B cell (primary cell): ENCODE measurements at regions not wholly inside any gene's neighbourhood (a gene's known extent, or its start where the extent isn't known, plus 50 kb on each side); places are given as distances from the start of the nearest gene placed in this dataset.
"Not testable (repeated sequence)": the region's sequence is repeated elsewhere in the genome, so short reads cannot be mapped to it uniquely, and the experiment has no call there.

Source experiments
- ATAC-seq: fragments of 200-7000 bp; cut with Tn5 transposase; one replicate; pipeline ENCODE4 v1.10.0; 2021; ENCODE audit warnings: low read depth, mild to moderate bottlenecking, moderate number of reproducible peaks, moderate library complexity
- CTCF ChIA-PET: fragments of 350-600 bp; sonication (Branson Sonifier 250); formaldehyde crosslinking; loops from one replicate; lab custom pipeline; 2021; ENCODE audit warnings: antibody characterized with exemption, inconsistent platforms; lab: Charles Lee
- POLR2A ChIA-PET: fragments of 350-600 bp; sonication (Branson Sonifier 250); formaldehyde crosslinking; loops from one replicate; lab custom pipeline; 2021; ENCODE audit warnings: antibody characterized with exemption; lab: Charles Lee
- DNase-seq: peaks from one replicate; pipeline ENCODE4 v3.0.0; 2013
- H2AFZ ChIP-seq: 2 replicates; pipeline ENCODE4 v1.6.1; 2012; ENCODE audit warnings: mild to moderate bottlenecking, low read depth, low read length; ENCODE audit not compliant: insufficient read depth, poor library complexity, severe bottlenecking
- H3K27ac ChIP-seq, 2 donors: 1 replicate in 1 of 2; 2 replicates in 1 of 2; pipeline ENCODE4 v1.5.1; 2012 to 2013; ENCODE audit warnings: low read length in 2 of 2, mild to moderate bottlenecking in 2 of 2, moderate library complexity in 1 of 2
- H3K27me3 ChIP-seq, 4 experiments: fragments of 200-600 bp in 1 of 4; sonication (generic) in 1 of 4; replicated peaks in 1 of 4; 1 replicate in 2 of 4; 2 replicates in 2 of 4; pipeline versions ENCODE4 v1.6.1 to v1.7.0; 2013 to 2016; ENCODE audit warnings: low read length in 3 of 4, mild to moderate bottlenecking in 2 of 4, mixed read lengths in 1 of 4, moderate library complexity in 1 of 4; ENCODE audit not compliant: insufficient read depth in 4 of 4, control insufficient read depth in 3 of 4; ENCODE audit errors: control extremely low read depth in 1 of 4
- H3K36me3 ChIP-seq, 2 experiments: replicated peaks in 1 of 2; 1 replicate in 1 of 2; 2 replicates in 1 of 2; pipeline versions ENCODE4 v1.6.1 to v1.7.1; 2013; ENCODE audit warnings: low read length in 1 of 2; ENCODE audit not compliant: insufficient read depth in 2 of 2, control insufficient read depth in 1 of 2; ENCODE audit errors: control extremely low read depth in 1 of 2, extremely low read depth in 1 of 2
- H3K4me1 ChIP-seq, 2 donors: fragments of 200-600 bp in 1 of 2; sonication (generic) in 1 of 2; 1 replicate in 1 of 2; 2 replicates in 1 of 2; pipeline versions ENCODE4 v1.5.1 to v1.6.1; 2013 to 2017; ENCODE audit warnings: low read length in 2 of 2; ENCODE audit not compliant: control insufficient read depth in 2 of 2, insufficient read depth in 2 of 2
- H3K4me2 ChIP-seq: replicated peaks from 2 replicates; pipeline ENCODE3; 2012; ENCODE audit warnings: mild to moderate bottlenecking, low read depth, low read length; ENCODE audit not compliant: poor library complexity, severe bottlenecking
- H3K4me3 ChIP-seq, 5 experiments: fragments of 200-600 bp in 1 of 5; sonication (generic) in 1 of 5; 1 replicate in 3 of 5; 2 replicates in 2 of 5; pipeline versions ENCODE4 v1.5.1 to v1.7.0; 2011 to 2016; ENCODE audit warnings: low read length in 4 of 5, mild to moderate bottlenecking in 4 of 5, low read depth in 2 of 5, control low read depth in 1 of 5, moderate library complexity in 1 of 5; ENCODE audit not compliant: insufficient read depth in 1 of 5; ENCODE audit errors: control extremely low read depth in 1 of 5, extremely low read depth in 1 of 5
- H3K79me2 ChIP-seq: fragments of 200-600 bp; sonication (generic); one replicate; pipeline ENCODE4 v1.6.0; 2016; ENCODE audit warnings: low read length; ENCODE audit not compliant: control insufficient read depth, insufficient read depth
- H3K9ac ChIP-seq: fragments of 200-600 bp; sonication (generic); 2 replicates; pipeline ENCODE4 v1.6.1; 2017; ENCODE audit warnings: mild to moderate bottlenecking, low read length, moderate library complexity
- H3K9me3 ChIP-seq, 3 donors: one replicate each; pipeline versions ENCODE4 v1.6.1 to v1.7.1; 2013; ENCODE audit warnings: low read length in 2 of 3; ENCODE audit not compliant: control insufficient read depth in 2 of 3, insufficient read depth in 1 of 3; ENCODE audit errors: control extremely low read depth in 1 of 3
- H4K20me1 ChIP-seq: 2 replicates; pipeline ENCODE4 v1.6.0; 2012; ENCODE audit warnings: mild to moderate bottlenecking, low read length; ENCODE audit not compliant: insufficient read depth, control insufficient read depth, poor library complexity, severe bottlenecking
- H3K27ac Mint-ChIP-seq: one replicate; pipeline ENCODE4 v1.8.0; 2021; ENCODE audit warnings: mixed read lengths
- H3K27me3 Mint-ChIP-seq: one replicate; pipeline ENCODE4 v1.8.0; 2021; ENCODE audit warnings: mixed read lengths
- H3K4me1 Mint-ChIP-seq: one replicate; pipeline ENCODE4 v1.8.0; 2021; ENCODE audit warnings: mixed read lengths
- H3K4me3 Mint-ChIP-seq: one replicate; pipeline ENCODE4 v1.8.0; 2021; ENCODE audit warnings: mixed read lengths
- H3K9me3 Mint-ChIP-seq: one replicate; pipeline ENCODE4 v1.8.0; 2022; ENCODE audit warnings: mixed read lengths; ENCODE audit not compliant: insufficient read depth
- WGBS: methylation state at CpG from one replicate; pipeline ENCODE4 v1.1.5; 2013; ENCODE audit warnings: missing lambda C conversion rate; ENCODE audit not compliant: insufficient coverage; 5-methylcytosine and 5-hydroxymethylcytosine counted together
- intact Hi-C: fragments of 100-400 bp; cut with micrococcal nuclease; formaldehyde crosslinking; loops from one replicate; pipeline ENCODE4 v1.10.0; 2022

- DNase-seq, H3K4me1 Mint-ChIP-seq, H2AFZ ChIP-seq, H3K79me2 ChIP-seq, CTCF ChIA-PET, H4K20me1 ChIP-seq, intact Hi-C loops, H3K4me1 ChIP-seq, H3K27me3 Mint-ChIP-seq, H3K4me3 ChIP-seq, H3K27ac Mint-ChIP-seq, H3K27me3 ChIP-seq, H3K36me3 ChIP-seq, ATAC-seq, H3K9ac ChIP-seq, H3K9me3 ChIP-seq, H3K27ac ChIP-seq, H3K4me3 Mint-ChIP-seq, POLR2A ChIA-PET, H3K9me3 Mint-ChIP-seq, H3K4me2 ChIP-seq: not testable (repeated sequence)
- 100% methylated on average over 1 of the region's 4 CpGs for WGBS
These were observed 536.1 kb downstream of the FOXD4L6 start for GRCh38 chr9:40592406-40592805.

- POLR2A ChIA-PET, H3K79me2 ChIP-seq, H3K36me3 ChIP-seq, H3K27me3 ChIP-seq, H3K27ac ChIP-seq, H3K4me3 ChIP-seq, H3K4me1 Mint-ChIP-seq, H3K27me3 Mint-ChIP-seq, H3K27ac Mint-ChIP-seq, H3K9me3 Mint-ChIP-seq, H4K20me1 ChIP-seq, H3K9me3 ChIP-seq, H3K4me1 ChIP-seq, H3K4me3 Mint-ChIP-seq, H2AFZ ChIP-seq, CTCF ChIA-PET, H3K9ac ChIP-seq, DNase-seq, H3K4me2 ChIP-seq, ATAC-seq, intact Hi-C loops: not testable (repeated sequence)
- 100% methylated on average over 1 of the region's 2 CpGs for WGBS
These were observed 536.6 kb downstream of the FOXD4L6 start for GRCh38 chr9:40591915-40592314.

GRCh38 chr9:40587475-40588195, 540.8 kb downstream of the FOXD4L6 start:
- H3K27ac Mint-ChIP-seq, POLR2A ChIA-PET, H3K4me2 ChIP-seq, H3K4me3 Mint-ChIP-seq, H3K27me3 ChIP-seq, H2AFZ ChIP-seq, intact Hi-C loops, H4K20me1 ChIP-seq, DNase-seq, H3K36me3 ChIP-seq, H3K4me1 Mint-ChIP-seq, H3K27me3 Mint-ChIP-seq, ATAC-seq, H3K4me3 ChIP-seq, CTCF ChIA-PET, H3K4me1 ChIP-seq, H3K9me3 Mint-ChIP-seq, H3K9ac ChIP-seq, H3K9me3 ChIP-seq, H3K79me2 ChIP-seq, H3K27ac ChIP-seq: not testable (repeated sequence)
- WGBS = 94% methylated on average over 11 of the region's 15 CpGs

- H3K4me1 ChIP-seq, H4K20me1 ChIP-seq, H3K27me3 Mint-ChIP-seq, CTCF ChIA-PET, H3K36me3 ChIP-seq, H3K9me3 Mint-ChIP-seq, H3K9ac ChIP-seq, H3K4me2 ChIP-seq, H3K27me3 ChIP-seq, H2AFZ ChIP-seq, H3K4me3 Mint-ChIP-seq, DNase-seq, H3K4me1 Mint-ChIP-seq, H3K79me2 ChIP-seq, H3K4me3 ChIP-seq, H3K27ac ChIP-seq, intact Hi-C loops, H3K9me3 ChIP-seq, ATAC-seq, POLR2A ChIA-PET, H3K27ac Mint-ChIP-seq: not testable (repeated sequence)
- WGBS = 80% methylated on average over 3 of the region's 67 CpGs
These were observed 544.4 kb downstream of the FOXD4L6 start for GRCh38 chr9:40584039-40584438.
